Epithelial cell of esophagus (primary cell): ENCODE measurements at regions not wholly inside any gene's neighbourhood (a gene's known extent, or its start where the extent isn't known, plus 50 kb on each side); places are given as distances from the start of the nearest gene placed in this dataset.

Source experiments
- DNase-seq: peaks from one replicate; pipeline ENCODE4 v3.0.0; 2010; ENCODE audit warnings: low read depth
- H3K4me3 ChIP-seq: 2 replicates; pipeline ENCODE4 v1.5.1; 2011; ENCODE audit warnings: mild to moderate bottlenecking, low read length, control low read depth
- CTCF ChIP-seq: IDR thresholded peaks from 2 replicates; pipeline ENCODE4 v1.5.1; 2011; ENCODE audit warnings: low read depth, mild to moderate bottlenecking, low read length, control low read depth, inconsistent platforms; ENCODE audit not compliant: insufficient read depth; ENCODE audit errors: missing control alignments

- DNase-seq, result no peak
- H3K4me3 ChIP-seq, result no peak overlapping the region
- TF ChIP-seq CTCF, result no peak
Observed at GRCh38 chr3:117987256-117987655, 1047.4 kb downstream of the IGSF11 start.

- no peak for TF ChIP-seq CTCF
- H3K4me3 ChIP-seq, result no peak overlapping the region
- no peak for DNase-seq
Observed at GRCh38 chr3:117989982-117990381, 1044.7 kb downstream of the IGSF11 start.

- H3K4me3 ChIP-seq, result no peak overlapping the region
- no peak for DNase-seq
- no peak for TF ChIP-seq CTCF
Observed at GRCh38 chr3:117990627-117991026, 1044.0 kb downstream of the IGSF11 start.

- H3K4me3 ChIP-seq, result no peak overlapping the region
- no peak for DNase-seq
- no peak for TF ChIP-seq CTCF
Observed at GRCh38 chr3:117995842-117996437, 1038.7 kb downstream of the IGSF11 start.

GRCh38 chr3:117997201-117998049 lies 1037.2 kb downstream of the IGSF11 start:
- peak; percentile 78 for DNase-seq
- peak; percentile 96 for TF ChIP-seq CTCF
- peak overlapping the region; percentile 46 for H3K4me3 ChIP-seq

- TF ChIP-seq CTCF, result no peak
- peak; percentile 47 for DNase-seq
- H3K4me3 ChIP-seq, result no peak overlapping the region
Observed at GRCh38 chr3:117998071-117998470, 1036.6 kb downstream of the IGSF11 start.

GRCh38 chr3:118000219-118000618 lies 1034.4 kb downstream of the IGSF11 start:
- H3K4me3 ChIP-seq, result no peak overlapping the region
- no peak for DNase-seq
- TF ChIP-seq CTCF, result no peak
